ENCODE measurements at regions not wholly inside any gene's neighbourhood (a gene's known extent, or its start where the extent isn't known, plus 50 kb on each side); places are given as distances from the start of the nearest gene placed in this dataset.

DNA sequence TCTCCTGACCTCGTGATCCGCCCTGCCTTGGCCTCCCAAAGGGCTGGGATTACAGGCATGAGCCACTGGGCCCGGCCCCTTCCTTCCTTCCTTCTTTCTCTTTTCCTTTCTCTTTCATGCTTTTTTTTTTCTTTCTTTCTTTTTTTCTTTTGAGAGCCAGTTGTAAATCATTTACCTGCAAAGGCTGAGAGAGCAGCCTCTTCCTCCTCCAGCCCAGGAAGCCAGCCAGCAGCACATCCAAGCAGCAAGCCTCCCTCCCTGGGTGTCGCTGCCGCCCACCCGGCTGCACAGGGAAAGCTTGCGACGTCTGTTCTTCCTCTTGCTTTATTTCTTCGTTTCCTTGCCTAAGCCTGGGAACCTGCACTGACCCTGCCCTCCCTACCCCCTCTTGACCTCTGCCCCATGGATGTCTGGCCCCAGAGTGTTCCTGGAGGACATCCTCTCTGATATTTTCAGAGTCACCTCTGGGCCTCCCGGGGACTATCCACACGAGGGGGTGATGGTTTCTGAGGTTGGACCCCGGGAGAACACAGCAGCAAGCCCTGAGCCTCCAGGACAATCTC lies 62.8 kb upstream of the MYL10 start:
- no peak overlapping the region for H3K4me3 ChIP-seq (ENCODE audit: severe bottlenecking)
- ATAC-seq (ENCODE audit: low read depth) (no peak), DNase-seq (ENCODE audit: low spot score) (no peak)
- no peaks in the 10 kb centered on the region for H3K4me1 ChIP-seq (ENCODE audit: insufficient read depth, poor library complexity, severe bottlenecking)
- no peak overlapping the region for H3K27ac ChIP-seq (ENCODE audit: poor library complexity, severe bottlenecking)
- no peaks in the 10 kb centered on the region for H3K36me3 ChIP-seq (ENCODE audit: low read depth)
- H3K27me3 ChIP-seq (ENCODE audit: insufficient read depth, poor library complexity, severe bottlenecking), result no peaks in the 10 kb centered on the region
- H3K9me3 ChIP-seq (ENCODE audit: severe bottlenecking), result no peaks in the 10 kb centered on the region
- TF ChIP-seq, protein P1, sequence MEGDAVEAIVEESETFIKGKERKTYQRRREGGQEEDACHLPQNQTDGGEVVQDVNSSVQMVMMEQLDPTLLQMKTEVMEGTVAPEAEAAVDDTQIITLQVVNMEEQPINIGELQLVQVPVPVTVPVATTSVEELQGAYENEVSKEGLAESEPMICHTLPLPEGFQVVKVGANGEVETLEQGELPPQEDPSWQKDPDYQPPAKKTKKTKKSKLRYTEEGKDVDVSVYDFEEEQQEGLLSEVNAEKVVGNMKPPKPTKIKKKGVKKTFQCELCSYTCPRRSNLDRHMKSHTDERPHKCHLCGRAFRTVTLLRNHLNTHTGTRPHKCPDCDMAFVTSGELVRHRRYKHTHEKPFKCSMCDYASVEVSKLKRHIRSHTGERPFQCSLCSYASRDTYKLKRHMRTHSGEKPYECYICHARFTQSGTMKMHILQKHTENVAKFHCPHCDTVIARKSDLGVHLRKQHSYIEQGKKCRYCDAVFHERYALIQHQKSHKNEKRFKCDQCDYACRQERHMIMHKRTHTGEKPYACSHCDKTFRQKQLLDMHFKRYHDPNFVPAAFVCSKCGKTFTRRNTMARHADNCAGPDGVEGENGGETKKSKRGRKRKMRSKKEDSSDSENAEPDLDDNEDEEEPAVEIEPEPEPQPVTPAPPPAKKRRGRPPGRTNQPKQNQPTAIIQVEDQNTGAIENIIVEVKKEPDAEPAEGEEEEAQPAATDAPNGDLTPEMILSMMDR (IDR thresholded peaks at IDR 0.05; ENCODE audit: poor library complexity, severe bottlenecking), result no peak

DNA sequence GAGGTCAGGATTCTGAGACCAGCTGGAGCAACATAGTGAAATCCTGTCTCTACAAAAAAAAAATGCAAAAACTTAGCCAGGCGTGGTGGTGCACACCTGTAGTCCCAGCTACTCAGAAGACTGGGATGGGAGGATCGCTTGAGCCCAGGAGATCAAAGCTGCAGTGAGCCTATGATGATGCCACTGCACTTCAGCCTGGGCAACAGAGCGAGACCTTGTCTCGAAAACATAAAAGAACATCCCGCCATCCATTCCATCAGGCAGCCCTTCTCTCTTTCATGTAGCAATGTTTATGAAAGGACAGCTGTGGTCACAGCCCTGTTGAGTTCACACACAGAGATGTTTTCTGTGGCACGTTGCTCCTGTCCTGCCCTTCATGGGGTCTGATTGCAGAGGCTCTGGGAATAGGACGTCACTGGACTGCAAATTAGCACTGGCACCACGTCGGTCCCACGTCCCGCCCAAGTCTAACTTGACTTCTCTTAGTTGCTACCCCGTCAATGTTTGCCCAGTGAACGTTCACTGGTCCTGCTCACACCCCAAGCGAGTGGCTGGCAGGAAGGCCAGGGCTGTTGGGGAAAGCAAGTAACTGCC lies 64.5 kb upstream of the MYL10 start:
- H3K9me3 ChIP-seq (ENCODE audit: severe bottlenecking), result no peaks in the 10 kb centered on the region
- H3K27ac ChIP-seq (ENCODE audit: poor library complexity, severe bottlenecking), result no peak overlapping the region

GRCh38 chr7:101698964-101699363 lies 69.9 kb upstream of the MYL10 start:
- Histone ChIP-seq H3K36me3 (ENCODE audit: low read depth) (no peaks in the 10 kb centered on the region), H3K4me1 (ENCODE audit: insufficient read depth, poor library complexity, severe bottlenecking) (no peaks in the 10 kb centered on the region)
- no peak for ATAC-seq (ENCODE audit: low read depth)

More for the DNA sequence above, 64.5 kb upstream of the MYL10 start:
- ATAC-seq (ENCODE audit: low read depth), result no peak
- Histone ChIP-seq H3K4me1 (ENCODE audit: insufficient read depth, poor library complexity, severe bottlenecking) (no peaks in the 10 kb centered on the region), H3K27me3 (ENCODE audit: insufficient read depth, poor library complexity, severe bottlenecking) (no peaks in the 10 kb centered on the region), H3K4me3 (ENCODE audit: severe bottlenecking) (no peak overlapping the region), H3K36me3 (ENCODE audit: low read depth) (no peaks in the 10 kb centered on the region)
- TF ChIP-seq, protein P1 (IDR thresholded peaks at IDR 0.05; ENCODE audit: poor library complexity, severe bottlenecking), result no peak
- no peak for DNase-seq (ENCODE audit: low spot score)

GRCh38 chr7:101699399-101699798 lies 70.3 kb upstream of the MYL10 start:
- no peaks in the 10 kb centered on the region for H3K9me3 ChIP-seq (ENCODE audit: severe bottlenecking)
- DNase-seq (ENCODE audit: low spot score) (no peak), ATAC-seq (ENCODE audit: low read depth) (no peak)
- no peak overlapping the region for H3K4me3 ChIP-seq (ENCODE audit: severe bottlenecking)
- no peaks in the 10 kb centered on the region for H3K27me3 ChIP-seq (ENCODE audit: insufficient read depth, poor library complexity, severe bottlenecking)
- no peaks in the 10 kb centered on the region for H3K36me3 ChIP-seq (ENCODE audit: low read depth)
- no peak overlapping the region for H3K27ac ChIP-seq (ENCODE audit: poor library complexity, severe bottlenecking)
- H3K4me1 ChIP-seq (ENCODE audit: insufficient read depth, poor library complexity, severe bottlenecking), result no peaks in the 10 kb centered on the region
- TF ChIP-seq, protein P1 (IDR thresholded peaks at IDR 0.05; ENCODE audit: poor library complexity, severe bottlenecking), result no peak

More at GRCh38 chr7:101698964-101699363, 69.9 kb upstream of the MYL10 start:
- Histone ChIP-seq H3K4me3 (ENCODE audit: severe bottlenecking) (no peak overlapping the region), H3K27ac (ENCODE audit: poor library complexity, severe bottlenecking) (no peak overlapping the region), H3K27me3 (ENCODE audit: insufficient read depth, poor library complexity, severe bottlenecking) (no peaks in the 10 kb centered on the region), H3K9me3 (ENCODE audit: severe bottlenecking) (no peaks in the 10 kb centered on the region)
- DNase-seq (ENCODE audit: low spot score), result no peak
- TF ChIP-seq, protein P1 (IDR thresholded peaks at IDR 0.05; ENCODE audit: poor library complexity, severe bottlenecking), result no peak
